22Rv1 (cell line): ENCODE measurements at regions not wholly inside any gene's neighbourhood (a gene's known extent, or its start where the extent isn't known, plus 50 kb on each side); places are given as distances from the start of the nearest gene placed in this dataset.
A peak's percentile ranks its signal among the peaks of the same experiment; 100 is the strongest.

Source experiments
- H3K27ac ChIP-seq: fragments of 450-650 bp; 2 replicates; pipeline ENCODE4 v1.5.1; 2017
- ZFX ChIP-seq: fragments of 450-650 bp; IDR thresholded peaks from 2 replicates; pipeline ENCODE4 v1.6.1; 2017; ENCODE audit warnings: antibody characterized with exemption, borderline replicate concordance
- TF ChIP-seq, protein P1 (sequence below): fragments of 450-650 bp; IDR thresholded peaks from 2 replicates; pipeline ENCODE4 v1.5.1; 2017; ENCODE audit warnings: mild to moderate bottlenecking

DNA sequence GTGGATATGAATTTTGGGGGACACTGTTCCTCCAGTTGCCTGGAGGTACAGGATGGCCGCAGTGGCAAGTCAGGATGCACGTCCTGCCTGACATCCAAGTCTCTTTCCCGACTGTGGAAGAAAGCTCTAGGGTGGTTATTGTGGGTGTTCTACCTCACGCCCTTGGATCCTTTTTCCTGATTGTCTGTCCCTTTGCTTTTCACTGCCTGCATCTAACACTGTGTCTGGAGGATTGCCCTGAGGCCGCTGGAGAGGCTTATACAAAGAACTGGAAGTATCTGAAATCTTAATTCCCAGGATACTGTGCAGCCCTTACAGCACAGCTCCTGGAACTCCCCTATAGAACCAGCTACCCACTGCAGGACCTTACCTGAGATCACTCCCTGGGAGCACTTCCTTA, 250.5 kb downstream of the TFCP2L1 start:
- no peak overlapping the region for H3K27ac ChIP-seq

GRCh38 chr2:121036226-121036692, 248.7 kb downstream of the TFCP2L1 start:
- peak overlapping the region; percentile 40; the same call in 1 of the 2 replicates for H3K27ac ChIP-seq

More for the DNA sequence above, 250.5 kb downstream of the TFCP2L1 start:
- TF ChIP-seq, protein P1, sequence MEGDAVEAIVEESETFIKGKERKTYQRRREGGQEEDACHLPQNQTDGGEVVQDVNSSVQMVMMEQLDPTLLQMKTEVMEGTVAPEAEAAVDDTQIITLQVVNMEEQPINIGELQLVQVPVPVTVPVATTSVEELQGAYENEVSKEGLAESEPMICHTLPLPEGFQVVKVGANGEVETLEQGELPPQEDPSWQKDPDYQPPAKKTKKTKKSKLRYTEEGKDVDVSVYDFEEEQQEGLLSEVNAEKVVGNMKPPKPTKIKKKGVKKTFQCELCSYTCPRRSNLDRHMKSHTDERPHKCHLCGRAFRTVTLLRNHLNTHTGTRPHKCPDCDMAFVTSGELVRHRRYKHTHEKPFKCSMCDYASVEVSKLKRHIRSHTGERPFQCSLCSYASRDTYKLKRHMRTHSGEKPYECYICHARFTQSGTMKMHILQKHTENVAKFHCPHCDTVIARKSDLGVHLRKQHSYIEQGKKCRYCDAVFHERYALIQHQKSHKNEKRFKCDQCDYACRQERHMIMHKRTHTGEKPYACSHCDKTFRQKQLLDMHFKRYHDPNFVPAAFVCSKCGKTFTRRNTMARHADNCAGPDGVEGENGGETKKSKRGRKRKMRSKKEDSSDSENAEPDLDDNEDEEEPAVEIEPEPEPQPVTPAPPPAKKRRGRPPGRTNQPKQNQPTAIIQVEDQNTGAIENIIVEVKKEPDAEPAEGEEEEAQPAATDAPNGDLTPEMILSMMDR: no peak
- no peak for TF ChIP-seq ZFX

DNA sequence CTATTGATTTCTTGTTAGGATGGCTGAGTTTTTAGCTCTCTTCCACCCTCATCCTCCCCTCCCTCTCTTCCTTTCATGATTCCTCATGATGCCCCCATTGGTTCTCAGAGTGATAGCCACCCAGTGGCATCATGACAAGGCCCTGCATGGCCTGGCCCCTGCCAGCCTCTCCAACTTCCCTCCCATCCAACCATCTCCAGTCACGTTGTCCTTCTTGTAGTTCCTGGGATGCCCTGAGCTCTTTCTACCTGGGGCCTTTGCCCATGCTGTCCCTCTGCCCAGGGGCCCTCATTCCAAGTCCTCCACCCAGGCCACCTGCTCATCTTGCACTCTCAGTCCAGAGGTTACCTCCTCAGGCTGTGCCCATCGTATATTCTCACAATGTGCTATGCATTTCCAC, 247.5 kb downstream of the TFCP2L1 start:
- TF ChIP-seq, protein P1: no peak
- TF ChIP-seq ZFX: no peak
- H3K27ac ChIP-seq: no peak overlapping the region

More at GRCh38 chr2:121036226-121036692, 248.7 kb downstream of the TFCP2L1 start:
- TF ChIP-seq, protein P1: no peak
- TF ChIP-seq ZFX: no peak

DNA sequence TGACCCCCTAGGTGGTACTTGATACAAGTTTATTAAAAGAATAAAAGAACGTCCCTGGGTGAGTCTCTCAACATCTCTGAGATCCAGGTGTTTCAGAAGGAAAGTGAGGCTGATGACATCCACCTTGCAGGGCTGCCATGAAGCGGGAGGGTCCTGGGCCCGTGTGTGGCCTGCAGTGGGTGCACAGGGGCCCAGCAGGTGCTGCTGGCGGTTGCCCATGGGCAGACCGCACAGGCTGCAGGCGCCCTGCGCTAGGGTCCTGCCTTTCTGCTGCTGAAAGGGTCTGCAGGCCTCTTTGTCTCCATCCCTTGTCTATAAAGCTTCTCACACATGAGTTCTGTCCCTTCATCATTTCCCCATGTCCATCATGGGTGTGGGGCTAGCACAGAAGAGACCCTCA, 247.0 kb downstream of the TFCP2L1 start:
- no peak for TF ChIP-seq ZFX
- TF ChIP-seq, protein P1: no peak
- H3K27ac ChIP-seq: no peak overlapping the region

- H3K27ac ChIP-seq: no peak overlapping the region
- TF ChIP-seq, protein P1: no peak
- TF ChIP-seq ZFX: no peak
Measured at GRCh38 chr2:121038431-121038830, 246.6 kb downstream of the TFCP2L1 start.

GRCh38 chr2:121038891-121039616, 245.9 kb downstream of the TFCP2L1 start:
- no peak overlapping the region for H3K27ac ChIP-seq
- TF ChIP-seq, protein P1: no peak
- no peak for TF ChIP-seq ZFX

GRCh38 chr2:121039679-121040078, 245.3 kb downstream of the TFCP2L1 start:
- no peak overlapping the region for H3K27ac ChIP-seq
- TF ChIP-seq, protein P1: no peak
- no peak for TF ChIP-seq ZFX
